HepG2 (cell line): ENCODE measurements at regions not wholly inside any gene's neighbourhood (a gene's known extent, or its start where the extent isn't known, plus 50 kb on each side); places are given as distances from the start of the nearest gene placed in this dataset.
A peak's percentile ranks its signal among the peaks of the same experiment; 100 is the strongest.

Experiments used
- ATAC-seq: fragments of 200-7000 bp; cut with Tn5 transposase; 3 replicates; pipeline ENCODE4 v1.9.1; 2020; ENCODE audit warnings: mild to moderate bottlenecking, moderate library complexity
- BruUV-seq: library from RNA; stranded (reverse); fragments of 400-500 nt; replicated peaks from 2 replicates; lab custom pipeline; 2021; lab: Mats Ljungman, UMichigan
- CTCF ChIA-PET: fragments of 300-600 bp; formaldehyde crosslinking; extraction: SDS; loops from one replicate; lab custom pipeline; 2021; ENCODE audit warnings: low total read pairs, inconsistent platforms, low intra/inter-chr PET ratio; lab: Yijun Ruan, JAX
- POLR2A ChIA-PET: fragments of 350-600 bp; sonication (Branson Sonifier 250); formaldehyde crosslinking; loops from one replicate; lab custom pipeline; 2020; ENCODE audit warnings: antibody characterized with exemption, inconsistent platforms; lab: Yijun Ruan, JAX
- DNase-seq: peaks from one replicate; pipeline ENCODE4 v3.0.0-alpha.2; 2015; ENCODE audit warnings: low spot score
- FAIRE-seq: peaks from 3 replicates; lab custom pipeline; 2011; peaks lifted over from hg19 to GRCh38; lab: Jason Lieb, UNC
- H2AFZ ChIP-seq: one replicate; pipeline ENCODE4 v1.6.1; 2011; ENCODE audit warnings: low read length, inconsistent platforms
- H3K27ac ChIP-seq: fragments of 300-600 bp; 3 replicates; pipeline ENCODE4 v1.8.0; 2011; ENCODE audit warnings: mixed run types, mild to moderate bottlenecking, mixed read lengths, low read length, inconsistent platforms; ENCODE audit not compliant: insufficient read depth; ENCODE audit errors: extremely low read length
- H3K27me3 ChIP-seq, 2 experiments: fragments of 200-600 bp in 1 of 2; 2 replicates in 1 of 2; 3 replicates in 1 of 2; pipeline versions ENCODE4 v1.6.0 to v1.8.0; 2011; ENCODE audit warnings: low read length in 2 of 2, mild to moderate bottlenecking in 2 of 2, moderate library complexity in 2 of 2, inconsistent platforms in 1 of 2; ENCODE audit not compliant: insufficient read depth in 2 of 2, control insufficient read depth in 1 of 2
- H3K36me3 ChIP-seq, 2 experiments: fragments of 200-600 bp in 1 of 2; replicated peaks in 1 of 2; 2 replicates in 1 of 2; 3 replicates in 1 of 2; pipeline versions ENCODE4 v1.5.1 to v1.8.0; 2011; ENCODE audit warnings: low read length in 2 of 2, inconsistent platforms in 1 of 2; ENCODE audit not compliant: insufficient read depth in 2 of 2, control insufficient read depth in 1 of 2
- H3K4me1 ChIP-seq: 2 replicates; pipeline ENCODE4 v1.5.1; 2012; ENCODE audit warnings: low read length, inconsistent platforms; ENCODE audit not compliant: insufficient read depth
- H3K4me2 ChIP-seq: 2 replicates; pipeline ENCODE4 v1.6.0; 2011; ENCODE audit warnings: low read depth, low read length, inconsistent platforms
- H3K4me3 ChIP-seq, 3 experiments: fragments of 200-600 bp in 1 of 3; sonication (generic), shearing (Covaris generic) in 1 of 3; replicated peaks in 1 of 3; 2 replicates each; pipeline ENCODE4 v1.5.1; 2011 to 2016; ENCODE audit warnings: low read length in 3 of 3, inconsistent platforms in 2 of 3, low read depth in 2 of 3, mild to moderate bottlenecking in 2 of 3, control low read depth in 1 of 3, mixed read lengths in 1 of 3; ENCODE audit not compliant: insufficient read depth in 1 of 3
- H3K79me2 ChIP-seq: one replicate; pipeline ENCODE4 v1.6.1; 2011; ENCODE audit warnings: low read length, inconsistent platforms; ENCODE audit not compliant: insufficient read depth
- H3K9ac ChIP-seq: 2 replicates; pipeline ENCODE4 v1.6.0; 2011; ENCODE audit warnings: mild to moderate bottlenecking, low read depth, low read length, inconsistent platforms; ENCODE audit not compliant: insufficient read depth
- H3K9me3 ChIP-seq: 2 replicates; pipeline ENCODE4 v1.5.1; 2012; ENCODE audit warnings: mild to moderate bottlenecking, low read length
- H4K20me1 ChIP-seq: 2 replicates; pipeline ENCODE4 v1.6.0; 2011; ENCODE audit warnings: inconsistent platforms, mild to moderate bottlenecking, low read length, moderate library complexity; ENCODE audit not compliant: insufficient read depth
- DNMT3B ChIP-seq: conservative IDR thresholded peaks from 2 replicates; pipeline ENCODE4 v1.6.1; 2016; ENCODE audit warnings: missing biosample characterization, control low read depth
- FOSL1 ChIP-seq: sonication (generic); formaldehyde crosslinking; IDR thresholded peaks from 2 replicates; pipeline ENCODE4 v1.9.0; 2021; ENCODE audit warnings: missing genetic modification reagents, borderline replicate concordance
- GMEB1 ChIP-seq: sonication (generic); formaldehyde crosslinking; IDR thresholded peaks from 2 replicates; pipeline ENCODE4 v1.5.1; 2020; ENCODE audit warnings: missing genetic modification reagents, mild to moderate bottlenecking, borderline replicate concordance
- HNF1A ChIP-seq, 2 experiments: sonication (generic) in 1 of 2; formaldehyde crosslinking in 1 of 2; IDR thresholded peaks; 2 replicates each; pipeline versions ENCODE4 v1.4.0 to v1.6.1; 2016 to 2020; ENCODE audit warnings: borderline replicate concordance in 1 of 2, low read depth in 1 of 2, mild to moderate bottlenecking in 1 of 2, missing genetic modification reagents in 1 of 2
- LBX2 ChIP-seq: sonication (generic); formaldehyde crosslinking; IDR thresholded peaks from 2 replicates; pipeline ENCODE4 v1.5.0; 2020; ENCODE audit warnings: missing genetic modification reagents, mild to moderate bottlenecking, borderline replicate concordance
- MAFF ChIP-seq: IDR thresholded peaks from 2 replicates; pipeline ENCODE4 v1.6.1; 2011; ENCODE audit warnings: low read depth, low read length, improper control_type of control experiment
- MAFK ChIP-seq, 2 experiments: IDR thresholded peaks in 1 of 2; conservative IDR thresholded peaks in 1 of 2; 2 replicates each; pipeline ENCODE4 v1.6.1; 2011; ENCODE audit warnings: improper control_type of control experiment in 2 of 2, low read length in 2 of 2
- ZBTB43 ChIP-seq: sonication (generic); formaldehyde crosslinking; conservative IDR thresholded peaks from 2 replicates; pipeline ENCODE4 v1.4.0; 2020; ENCODE audit warnings: missing genetic modification reagents
- ZKSCAN1 ChIP-seq: fragments of 150-350 bp; IDR thresholded peaks from 2 replicates; pipeline ENCODE4 v1.6.1; 2014; ENCODE audit warnings: low read length
- ZMYM3 ChIP-seq: sonication (generic); formaldehyde crosslinking; IDR thresholded peaks from 2 replicates; pipeline ENCODE4 v1.5.1; 2020; ENCODE audit warnings: mild to moderate bottlenecking, missing genetic modification reagents
- ZNF234 ChIP-seq: sonication (generic); formaldehyde crosslinking; conservative IDR thresholded peaks from 2 replicates; pipeline ENCODE4 v1.5.1; 2020; ENCODE audit warnings: mild to moderate bottlenecking, missing genetic modification reagents
- ZNF510 ChIP-seq: sonication (generic); formaldehyde crosslinking; IDR thresholded peaks from 2 replicates; pipeline ENCODE4 v1.4.0; 2020; ENCODE audit warnings: low read depth, mild to moderate bottlenecking, missing genetic modification reagents
- WGBS: methylation state at CpG from one replicate; pipeline ENCODE4 v1.1.6; 2017; ENCODE audit warnings: low lambda C conversion rate; 5-methylcytosine and 5-hydroxymethylcytosine counted together
- in situ Hi-C: cut with HindIII; loops from 2 replicates; pipeline ENCODE4 v1.10.0; 2017; ENCODE audit warnings: low pct_unique_long_range_greater_than_20kb; ENCODE audit not compliant: extremely low pct_ligation_motif_present
- intact Hi-C: fragments of 100-400 bp; cut with micrococcal nuclease; formaldehyde crosslinking; loops from one replicate; pipeline ENCODE4 v1.10.0; 2022; ENCODE audit not compliant: unreplicated experiment
- TF ChIP-seq, protein P1 (sequence below): sonication (generic); formaldehyde crosslinking; IDR thresholded peaks from 2 replicates; pipeline ENCODE4 v1.8.0; 2022; ENCODE audit warnings: missing genetic modification reagents, mild to moderate bottlenecking, inconsistent platforms, borderline replicate concordance

DNA sequence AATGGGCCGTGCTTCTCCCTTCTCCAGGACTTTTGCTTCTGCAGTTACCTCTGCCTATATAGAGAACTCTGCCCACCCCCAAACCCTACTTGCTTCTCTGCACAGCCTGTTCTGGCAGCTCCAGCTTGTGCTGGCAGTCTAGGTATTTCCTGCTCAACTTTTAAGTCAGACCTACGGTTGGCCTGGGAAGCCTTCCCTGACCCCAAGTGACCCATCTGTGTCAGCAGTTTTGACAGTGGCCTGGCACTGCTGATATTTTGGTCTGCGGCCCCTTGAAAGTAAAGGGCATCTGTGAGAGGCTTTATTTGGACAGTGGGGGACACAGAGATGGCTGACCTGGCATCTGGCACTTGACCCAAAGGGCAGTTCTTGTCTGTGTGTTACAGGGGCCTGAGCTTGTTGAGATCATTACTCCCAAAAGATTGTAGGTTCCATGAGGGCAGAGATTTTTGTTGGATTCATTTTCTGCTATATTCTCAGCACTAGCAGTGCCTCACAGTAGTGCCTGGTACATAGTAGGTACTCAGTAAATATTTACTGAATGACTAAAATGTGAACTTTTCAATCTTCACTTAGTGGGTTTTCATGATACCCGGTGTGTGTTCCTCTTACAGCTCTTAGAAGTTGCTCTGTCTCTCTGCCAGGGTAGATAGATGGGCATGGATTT is 55.2 kb upstream of the TRAK1 start:
- no peaks in the 10 kb centered on the region for H4K20me1 ChIP-seq
- CTCF ChIA-PET, result no interaction called here
- in situ Hi-C loops (no loop called here), intact Hi-C loops (no loop called here)
- H3K36me3 ChIP-seq, result peaks cover 0 to 8% of the 10 kb centered on the region in 2 experiments; a peak in 3 of 5 replicates
- peaks cover 55% of the 10 kb centered on the region for H3K4me1 ChIP-seq
- H2AFZ ChIP-seq, result no peak overlapping the region
- no peak for DNase-seq
- no peak overlapping the region for H3K4me2 ChIP-seq
- ATAC-seq, result no peak
- H3K27ac ChIP-seq, result peak overlapping the region; percentile 29
- H3K9ac ChIP-seq, result no peak overlapping the region
- no peak for FAIRE-seq
- no peak overlapping the region for H3K4me3 ChIP-seq
- POLR2A ChIA-PET, result interaction anchor here (0.8 to 1.0 kb wide), 2 partner anchors 18 to 74 kb away, joined by 3 read pairs; partner anchors contain the start of gene ULK4
- no TSS peak for BruUV-seq
- no peaks in the 10 kb centered on the region for H3K27me3 ChIP-seq
- no peaks in the 10 kb centered on the region for H3K9me3 ChIP-seq
- H3K79me2 ChIP-seq, result peaks cover 75% of the 10 kb centered on the region
- 64% methylated on average over 3 of the region's 4 CpGs for WGBS
- TF ChIP-seq FOSL1 (CRISPR knock-in tag) (0 out of 2 replicates have a peak, but pooled peaks have one; percentile 7), ZNF234 (CRISPR knock-in tag) (no peak), GMEB1 (CRISPR knock-in tag) (no peak), ZKSCAN1 (peak; percentile 95), ZMYM3 (CRISPR knock-in tag) (no peak), MAFF (peak; percentile 62), ZBTB43 (CRISPR knock-in tag) (no peak), HNF1A (IDR thresholded peaks at IDR 0.05; ENCODE audit: low read depth) (no peak), HNF1A (CRISPR knock-in tag; IDR thresholded peaks at IDR 0.05; ENCODE audit: borderline replicate concordance) (no peak), LBX2 (CRISPR knock-in tag) (no peak), DNMT3B (CRISPR knock-in tag) (no peak), ZNF510 (CRISPR knock-in tag) (no peak), MAFK (conservative IDR thresholded peaks at IDR 0.05 in 1 of 2, IDR thresholded peaks at IDR 0.05 in 1 of 2; ENCODE audit: low read length in 2 of 2) (peak; percentile 61 to 69)
- TF ChIP-seq, protein P1, sequence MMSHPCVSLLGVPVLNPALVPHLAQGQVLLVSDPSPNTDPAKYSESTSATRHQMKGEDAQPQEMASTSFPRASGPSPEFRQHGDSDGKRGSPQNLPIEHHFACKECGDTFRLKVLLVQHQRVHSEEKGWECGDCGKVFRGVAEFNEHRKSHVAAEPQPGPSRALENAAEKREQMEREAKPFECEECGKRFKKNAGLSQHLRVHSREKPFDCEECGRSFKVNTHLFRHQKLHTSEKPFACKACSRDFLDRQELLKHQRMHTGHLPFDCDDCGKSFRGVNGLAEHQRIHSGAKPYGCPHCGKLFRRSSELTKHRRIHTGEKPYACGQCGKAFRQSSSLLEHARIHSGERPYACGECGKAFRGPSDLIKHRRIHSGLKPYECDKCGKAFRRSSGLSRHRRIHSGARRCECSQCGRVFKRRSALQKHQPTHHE (CRISPR knock-in tag), result no peak
